Dendritic cell treated with granulocyte-macrophage colony-stimulating factor and Interleukin-4, amounts not matched to agents 40 ng/mL and 50 ng/mL, for 4 days (primary cell): ENCODE measurements at regions not wholly inside any gene's neighbourhood (a gene's known extent, or its start where the extent isn't known, plus 50 kb on each side); places are given as distances from the start of the nearest gene placed in this dataset.

Experiments used
- H3K27ac Mint-ChIP-seq: one replicate; pipeline ENCODE4 v1.8.0; 2022; ENCODE audit warnings: mild to moderate bottlenecking, mixed read lengths
- H3K27me3 Mint-ChIP-seq: one replicate; pipeline ENCODE4 v1.8.0; 2022; ENCODE audit warnings: mild to moderate bottlenecking, mixed read lengths
- H3K36me3 Mint-ChIP-seq: one replicate; pipeline ENCODE4 v1.8.0; 2022; ENCODE audit warnings: low read depth, mixed read lengths
- H3K4me1 Mint-ChIP-seq: one replicate; pipeline ENCODE4 v1.8.0; 2022; ENCODE audit warnings: low read depth, mixed read lengths
- H3K4me3 Mint-ChIP-seq: one replicate; pipeline ENCODE4 v1.8.0; 2022; ENCODE audit warnings: mild to moderate bottlenecking, moderate library complexity, mixed read lengths
- H3K9me3 Mint-ChIP-seq: one replicate; pipeline ENCODE4 v1.8.0; 2022; ENCODE audit warnings: mixed read lengths
- intact Hi-C: fragments of 100-400 bp; cut with micrococcal nuclease; formaldehyde crosslinking; loops from one replicate; pipeline ENCODE4 v1.15.0; 2022

- intact Hi-C loops = no loop called here
- Mint-ChIP-seq H3K27me3 (no peaks in the 10 kb centered on the region), H3K4me3 (no peak overlapping the region), H3K9me3 (peaks cover 9% of the 10 kb centered on the region), H3K36me3 (no peaks in the 10 kb centered on the region), H3K4me1 (no peaks in the 10 kb centered on the region), H3K27ac (no peak overlapping the region)
These were observed 1976.7 kb upstream of the ADGRL3 start for GRCh38 chr4:59223292-59223941.

GRCh38 chr4:59238212-59238611 is 1961.9 kb upstream of the ADGRL3 start:
- intact Hi-C loops = no loop called here

GRCh38 chr4:59240011-59240410 is 1960.1 kb upstream of the ADGRL3 start:
- intact Hi-C loops = no loop called here
- H3K4me3 Mint-ChIP-seq = no peak overlapping the region

More at GRCh38 chr4:59238212-59238611, 1961.9 kb upstream of the ADGRL3 start:
- Mint-ChIP-seq H3K4me3 (no peak overlapping the region), H3K27me3 (no peaks in the 10 kb centered on the region), H3K4me1 (no peaks in the 10 kb centered on the region), H3K27ac (no peak overlapping the region), H3K36me3 (no peaks in the 10 kb centered on the region), H3K9me3 (peaks cover 37% of the 10 kb centered on the region)

GRCh38 chr4:59243038-59243437 is 1957.1 kb upstream of the ADGRL3 start:
- H3K27me3 Mint-ChIP-seq = no peaks in the 10 kb centered on the region
- no peak overlapping the region for H3K27ac Mint-ChIP-seq
- no peaks in the 10 kb centered on the region for H3K36me3 Mint-ChIP-seq
- no peak overlapping the region for H3K4me3 Mint-ChIP-seq
- no peaks in the 10 kb centered on the region for H3K4me1 Mint-ChIP-seq
- no peaks in the 10 kb centered on the region for H3K9me3 Mint-ChIP-seq
- intact Hi-C loops = no loop called here

More at GRCh38 chr4:59240011-59240410, 1960.1 kb upstream of the ADGRL3 start:
- Mint-ChIP-seq H3K27me3 (no peaks in the 10 kb centered on the region), H3K36me3 (no peaks in the 10 kb centered on the region), H3K9me3 (peaks cover 27% of the 10 kb centered on the region), H3K27ac (no peak overlapping the region), H3K4me1 (no peaks in the 10 kb centered on the region)

GRCh38 chr4:59247032-59247431 is 1953.1 kb upstream of the ADGRL3 start:
- intact Hi-C loops = no loop called here
- no peak overlapping the region for H3K4me3 Mint-ChIP-seq
- H3K27ac Mint-ChIP-seq = no peak overlapping the region
- no peaks in the 10 kb centered on the region for H3K27me3 Mint-ChIP-seq
- H3K36me3 Mint-ChIP-seq = no peaks in the 10 kb centered on the region
- H3K9me3 Mint-ChIP-seq = no peaks in the 10 kb centered on the region
- H3K4me1 Mint-ChIP-seq = no peaks in the 10 kb centered on the region

GRCh38 chr4:59248313-59248712 is 1951.8 kb upstream of the ADGRL3 start:
- intact Hi-C loops = no loop called here
- no peak overlapping the region for H3K4me3 Mint-ChIP-seq
- H3K4me1 Mint-ChIP-seq = no peaks in the 10 kb centered on the region
- no peaks in the 10 kb centered on the region for H3K27me3 Mint-ChIP-seq
- no peak overlapping the region for H3K27ac Mint-ChIP-seq
- no peaks in the 10 kb centered on the region for H3K9me3 Mint-ChIP-seq
- no peaks in the 10 kb centered on the region for H3K36me3 Mint-ChIP-seq

- Mint-ChIP-seq H3K36me3 (no peaks in the 10 kb centered on the region), H3K27me3 (no peaks in the 10 kb centered on the region), H3K9me3 (no peaks in the 10 kb centered on the region), H3K4me1 (no peaks in the 10 kb centered on the region), H3K27ac (no peak overlapping the region), H3K4me3 (no peak overlapping the region)
- intact Hi-C loops = no loop called here
These were observed 1951.0 kb upstream of the ADGRL3 start for GRCh38 chr4:59249110-59249509.

- H3K27me3 Mint-ChIP-seq = no peaks in the 10 kb centered on the region
- H3K4me1 Mint-ChIP-seq = no peaks in the 10 kb centered on the region
- no peaks in the 10 kb centered on the region for H3K36me3 Mint-ChIP-seq
- intact Hi-C loops = no loop called here
- no peak overlapping the region for H3K27ac Mint-ChIP-seq
- no peaks in the 10 kb centered on the region for H3K9me3 Mint-ChIP-seq
- no peak overlapping the region for H3K4me3 Mint-ChIP-seq
These were observed 1942.1 kb upstream of the ADGRL3 start for GRCh38 chr4:59258002-59258401.

GRCh38 chr4:59307609-59308008 is 1892.5 kb upstream of the ADGRL3 start:
- no peaks in the 10 kb centered on the region for H3K4me1 Mint-ChIP-seq
- intact Hi-C loops = no loop called here
- no peaks in the 10 kb centered on the region for H3K9me3 Mint-ChIP-seq
- no peaks in the 10 kb centered on the region for H3K36me3 Mint-ChIP-seq
- no peak overlapping the region for H3K4me3 Mint-ChIP-seq
- H3K27me3 Mint-ChIP-seq = no peaks in the 10 kb centered on the region
- no peak overlapping the region for H3K27ac Mint-ChIP-seq

- H3K27me3 Mint-ChIP-seq = no peaks in the 10 kb centered on the region
- H3K36me3 Mint-ChIP-seq = no peaks in the 10 kb centered on the region
- H3K4me1 Mint-ChIP-seq = no peaks in the 10 kb centered on the region
- H3K27ac Mint-ChIP-seq = no peak overlapping the region
- H3K9me3 Mint-ChIP-seq = no peaks in the 10 kb centered on the region
- no peak overlapping the region for H3K4me3 Mint-ChIP-seq
- intact Hi-C loops = no loop called here
These were observed 1885.5 kb upstream of the ADGRL3 start for GRCh38 chr4:59314637-59315036.

- Mint-ChIP-seq H3K4me1 (no peaks in the 10 kb centered on the region), H3K36me3 (no peaks in the 10 kb centered on the region), H3K27me3 (no peaks in the 10 kb centered on the region), H3K4me3 (no peak overlapping the region), H3K27ac (no peak overlapping the region), H3K9me3 (no peaks in the 10 kb centered on the region)
- intact Hi-C loops = no loop called here
These were observed 1860.5 kb upstream of the ADGRL3 start for GRCh38 chr4:59339631-59340030.

GRCh38 chr4:59341506-59341905 is 1858.6 kb upstream of the ADGRL3 start:
- Mint-ChIP-seq H3K4me1 (no peaks in the 10 kb centered on the region), H3K27me3 (no peaks in the 10 kb centered on the region), H3K9me3 (no peaks in the 10 kb centered on the region), H3K27ac (no peak overlapping the region), H3K4me3 (no peak overlapping the region), H3K36me3 (no peaks in the 10 kb centered on the region)
- intact Hi-C loops = no loop called here

- no peaks in the 10 kb centered on the region for H3K4me1 Mint-ChIP-seq
- no peaks in the 10 kb centered on the region for H3K9me3 Mint-ChIP-seq
- no peaks in the 10 kb centered on the region for H3K27me3 Mint-ChIP-seq
- H3K27ac Mint-ChIP-seq = no peak overlapping the region
- H3K4me3 Mint-ChIP-seq = no peak overlapping the region
- no peaks in the 10 kb centered on the region for H3K36me3 Mint-ChIP-seq
- intact Hi-C loops = no loop called here
These were observed 1851.2 kb upstream of the ADGRL3 start for GRCh38 chr4:59348949-59349348.

- intact Hi-C loops = no loop called here
- Mint-ChIP-seq H3K9me3 (peaks cover 5% of the 10 kb centered on the region), H3K4me3 (no peak overlapping the region), H3K36me3 (no peaks in the 10 kb centered on the region), H3K4me1 (no peaks in the 10 kb centered on the region), H3K27me3 (no peaks in the 10 kb centered on the region), H3K27ac (no peak overlapping the region)
These were observed 1830.9 kb upstream of the ADGRL3 start for GRCh38 chr4:59369229-59369628.

- intact Hi-C loops = no loop called here
- Mint-ChIP-seq H3K4me1 (no peaks in the 10 kb centered on the region), H3K27me3 (no peaks in the 10 kb centered on the region), H3K27ac (no peak overlapping the region), H3K4me3 (no peak overlapping the region), H3K9me3 (peaks cover 29% of the 10 kb centered on the region), H3K36me3 (no peaks in the 10 kb centered on the region)
These were observed 1825.7 kb upstream of the ADGRL3 start for GRCh38 chr4:59374416-59374815.
